Colonic mucosa (tissue), 4 donors: ENCODE measurements at regions not wholly inside any gene's neighbourhood (a gene's known extent, or its start where the extent isn't known, plus 50 kb on each side); places are given as distances from the start of the nearest gene placed in this dataset.
"Not testable (repeated sequence)": the region's sequence is repeated elsewhere in the genome, so short reads cannot be mapped to it uniquely, and the experiment has no call there.

Source experiments
- DNase-seq: peaks from one replicate; pipeline ENCODE4 v3.0.0-alpha.2; 2020
- H3K27ac ChIP-seq: fragments of 200-600 bp; one replicate; pipeline ENCODE4 v1.8.0; 2021
- H3K27me3 ChIP-seq: fragments of 200-600 bp; one replicate; pipeline ENCODE4 v1.8.0; 2021
- H3K36me3 ChIP-seq: fragments of 200-600 bp; one replicate; pipeline ENCODE4 v1.8.0; 2021
- H3K4me1 ChIP-seq: fragments of 200-600 bp; one replicate; pipeline ENCODE4 v1.8.0; 2021; ENCODE audit warnings: mild to moderate bottlenecking
- H3K4me3 ChIP-seq: fragments of 200-600 bp; one replicate; pipeline ENCODE4 v1.8.0; 2021
- H3K9ac ChIP-seq, 2 donors: one replicate each; pipeline ENCODE4 v1.7.0; 2013; ENCODE audit warnings: control low read depth in 2 of 2, low read depth in 2 of 2, low read length in 2 of 2
- H3K9me3 ChIP-seq: fragments of 200-600 bp; one replicate; pipeline ENCODE4 v1.8.0; 2021
- intact Hi-C: fragments of 100-400 bp; cut with DNase I; formaldehyde crosslinking; loops from one replicate; pipeline ENCODE4 v1.14.1; 2022
- TF ChIP-seq, protein P1 (sequence below): fragments of 200-600 bp; IDR thresholded peaks from one replicate; pipeline ENCODE4 v1.8.0; 2022; ENCODE audit warnings: antibody characterized with exemption, mild to moderate bottlenecking
- donor health status: healthy.
- donor health status: DM: no; HTN: no; CAD: no.
- donor health status: DM: no; HTN: no; CAD: no.

DNA sequence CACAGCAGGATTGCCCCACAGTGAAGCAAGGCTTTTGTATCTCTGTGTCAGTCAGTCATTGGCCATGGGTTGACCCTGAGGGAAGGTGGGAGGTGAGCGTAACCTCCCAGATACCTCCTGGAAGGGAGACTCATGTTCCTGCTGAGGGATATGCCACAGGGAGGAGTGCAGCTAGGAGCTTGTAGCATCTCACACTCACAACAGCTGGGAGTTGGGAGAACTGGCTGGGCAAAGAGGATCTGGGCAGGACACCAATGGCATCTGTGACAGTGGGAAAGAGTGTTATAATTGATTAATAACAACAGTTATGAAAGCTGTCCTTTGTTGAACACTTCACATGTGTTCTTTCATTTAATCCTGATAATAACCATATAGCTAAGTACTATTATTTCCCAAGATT, 171.0 kb downstream of the TLE3 start:
- no peak overlapping the region for H3K4me3 ChIP-seq
- H3K27me3 ChIP-seq = no peaks in the 10 kb centered on the region
- intact Hi-C loops = no loop called here
- no peak overlapping the region for H3K27ac ChIP-seq
- no peaks in the 10 kb centered on the region for H3K36me3 ChIP-seq
- TF ChIP-seq, protein P1, sequence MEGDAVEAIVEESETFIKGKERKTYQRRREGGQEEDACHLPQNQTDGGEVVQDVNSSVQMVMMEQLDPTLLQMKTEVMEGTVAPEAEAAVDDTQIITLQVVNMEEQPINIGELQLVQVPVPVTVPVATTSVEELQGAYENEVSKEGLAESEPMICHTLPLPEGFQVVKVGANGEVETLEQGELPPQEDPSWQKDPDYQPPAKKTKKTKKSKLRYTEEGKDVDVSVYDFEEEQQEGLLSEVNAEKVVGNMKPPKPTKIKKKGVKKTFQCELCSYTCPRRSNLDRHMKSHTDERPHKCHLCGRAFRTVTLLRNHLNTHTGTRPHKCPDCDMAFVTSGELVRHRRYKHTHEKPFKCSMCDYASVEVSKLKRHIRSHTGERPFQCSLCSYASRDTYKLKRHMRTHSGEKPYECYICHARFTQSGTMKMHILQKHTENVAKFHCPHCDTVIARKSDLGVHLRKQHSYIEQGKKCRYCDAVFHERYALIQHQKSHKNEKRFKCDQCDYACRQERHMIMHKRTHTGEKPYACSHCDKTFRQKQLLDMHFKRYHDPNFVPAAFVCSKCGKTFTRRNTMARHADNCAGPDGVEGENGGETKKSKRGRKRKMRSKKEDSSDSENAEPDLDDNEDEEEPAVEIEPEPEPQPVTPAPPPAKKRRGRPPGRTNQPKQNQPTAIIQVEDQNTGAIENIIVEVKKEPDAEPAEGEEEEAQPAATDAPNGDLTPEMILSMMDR = no peak
- no peak for DNase-seq
- no peak overlapping the region for H3K9ac ChIP-seq
- no peaks in the 10 kb centered on the region for H3K9me3 ChIP-seq
- H3K4me1 ChIP-seq = no peaks in the 10 kb centered on the region

GRCh38 chr15:69928890-69929289, 168.8 kb downstream of the TLE3 start:
- H3K27me3 ChIP-seq, H3K4me3 ChIP-seq, DNase-seq, H3K9me3 ChIP-seq, intact Hi-C loops, H3K4me1 ChIP-seq, H3K36me3 ChIP-seq, H3K9ac ChIP-seq, H3K27ac ChIP-seq: not testable (repeated sequence)

DNA sequence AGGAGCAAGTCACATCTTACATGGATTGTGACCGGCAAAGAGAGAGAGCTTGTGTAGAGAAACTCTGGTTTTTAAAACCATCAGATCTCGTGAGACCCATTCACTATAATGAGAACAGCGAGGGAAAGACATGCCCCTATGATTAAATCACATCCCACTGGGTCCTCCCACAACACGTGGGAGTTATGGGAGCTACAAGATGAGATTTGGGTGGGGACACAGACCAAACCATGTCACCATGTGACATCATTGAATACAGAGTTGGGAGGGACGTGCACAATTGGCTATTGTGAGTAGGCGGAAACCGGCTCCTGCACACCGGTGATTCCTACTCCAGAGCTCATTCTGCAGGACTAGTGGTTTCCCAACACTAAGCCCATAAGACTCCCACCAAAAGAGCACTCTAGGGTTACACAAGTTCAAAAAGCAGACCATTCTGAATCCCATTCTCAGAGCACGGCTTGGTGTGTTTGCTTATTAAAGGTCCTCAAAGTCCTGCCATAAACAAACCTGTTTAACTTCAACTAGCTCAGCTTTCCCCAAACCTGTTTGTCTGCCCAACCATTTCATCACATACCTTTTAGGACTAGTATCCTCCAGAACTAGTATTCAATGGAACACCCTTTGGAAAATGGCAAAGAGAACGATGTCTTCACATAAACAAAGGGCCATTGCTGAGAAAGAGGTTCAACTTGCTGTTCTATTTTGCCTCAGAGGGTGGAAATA, 167.6 kb downstream of the TLE3 start:
- Histone ChIP-seq H3K27me3 (no peaks in the 10 kb centered on the region), H3K9me3 (no peaks in the 10 kb centered on the region), H3K36me3 (no peaks in the 10 kb centered on the region), H3K27ac (no peak overlapping the region), H3K4me1 (no peaks in the 10 kb centered on the region), H3K9ac (no peak overlapping the region), H3K4me3 (no peak overlapping the region)
- no peak for DNase-seq
- intact Hi-C loops = no loop called here
- TF ChIP-seq, protein P1 = no peak

- H3K36me3 ChIP-seq = no peaks in the 10 kb centered on the region
- H3K9me3 ChIP-seq = no peaks in the 10 kb centered on the region
- no peaks in the 10 kb centered on the region for H3K4me1 ChIP-seq
- no peak overlapping the region for H3K4me3 ChIP-seq
- no peak overlapping the region for H3K27ac ChIP-seq
- TF ChIP-seq, protein P1 = no peak
- no peak for DNase-seq
- intact Hi-C loops = no loop called here
- H3K27me3 ChIP-seq = no peaks in the 10 kb centered on the region
- H3K9ac ChIP-seq = no peak overlapping the region
These were observed 167.0 kb downstream of the TLE3 start for GRCh38 chr15:69930754-69931153.

- TF ChIP-seq, protein P1 = no peak
- H3K27ac ChIP-seq = no peak overlapping the region
- H3K9me3 ChIP-seq = no peaks in the 10 kb centered on the region
- H3K9ac ChIP-seq = no peak overlapping the region
- H3K36me3 ChIP-seq = no peaks in the 10 kb centered on the region
- H3K4me3 ChIP-seq = no peak overlapping the region
- H3K27me3 ChIP-seq = no peaks in the 10 kb centered on the region
- no peak for DNase-seq
- H3K4me1 ChIP-seq = no peaks in the 10 kb centered on the region
- intact Hi-C loops = no loop called here
These were observed 166.6 kb downstream of the TLE3 start for GRCh38 chr15:69931156-69931555.

- no peaks in the 10 kb centered on the region for H3K4me1 ChIP-seq
- no peak for DNase-seq
- TF ChIP-seq, protein P1 = no peak
- no peaks in the 10 kb centered on the region for H3K9me3 ChIP-seq
- no peak overlapping the region for H3K4me3 ChIP-seq
- H3K27me3 ChIP-seq = no peaks in the 10 kb centered on the region
- no peaks in the 10 kb centered on the region for H3K36me3 ChIP-seq
- H3K27ac ChIP-seq = no peak overlapping the region
- intact Hi-C loops = no loop called here
- H3K9ac ChIP-seq = no peak overlapping the region
These were observed 163.1 kb downstream of the TLE3 start for GRCh38 chr15:69934607-69935006.
